GM12873 (cell line): ENCODE measurements at regions not wholly inside any gene's neighbourhood (a gene's known extent, or its start where the extent isn't known, plus 50 kb on each side); places are given as distances from the start of the nearest gene placed in this dataset.

Experiments used
- CTCF ChIP-seq: IDR thresholded peaks from 2 replicates; pipeline ENCODE4 v1.5.1; 2012; ENCODE audit warnings: low read depth, mild to moderate bottlenecking, moderate library complexity, low read length, control low read depth; ENCODE audit not compliant: insufficient read depth; ENCODE audit errors: missing control alignments

- TF ChIP-seq CTCF: no peak
Measured at GRCh38 chr4:147219145-147219544, 261.8 kb upstream of the EDNRA start.

- no peak for TF ChIP-seq CTCF
Measured at GRCh38 chr4:147220833-147221232, 260.1 kb upstream of the EDNRA start.

- no peak for TF ChIP-seq CTCF
Measured at GRCh38 chr4:147222906-147223305, 258.0 kb upstream of the EDNRA start.

GRCh38 chr4:147223576-147223975 is 257.3 kb upstream of the EDNRA start:
- TF ChIP-seq CTCF: no peak

- no peak for TF ChIP-seq CTCF
Measured at GRCh38 chr4:147236806-147237205, 244.1 kb upstream of the EDNRA start.

- TF ChIP-seq CTCF: no peak
Measured at GRCh38 chr4:147244786-147245185, 236.1 kb upstream of the EDNRA start.

GRCh38 chr4:147246096-147246495 is 234.8 kb upstream of the EDNRA start:
- no peak for TF ChIP-seq CTCF
